NT2/D1 (cell line): ENCODE measurements at regions not wholly inside any gene's neighbourhood (a gene's known extent, or its start where the extent isn't known, plus 50 kb on each side); places are given as distances from the start of the nearest gene placed in this dataset.
"Not testable (repeated sequence)": the region's sequence is repeated elsewhere in the genome, so short reads cannot be mapped to it uniquely, and the experiment has no call there.

Experiments used
- DNase-seq: peaks from one replicate; pipeline ENCODE4 v3.0.0-alpha.2; 2011; ENCODE audit warnings: low read depth, low spot score
- H3K27me3 ChIP-seq: 2 replicates; pipeline ENCODE4 v1.6.0; 2011; ENCODE audit warnings: mild to moderate bottlenecking; ENCODE audit not compliant: insufficient read length, insufficient read depth
- H3K36me3 ChIP-seq: 2 replicates; pipeline ENCODE4 v1.6.1; 2011; ENCODE audit warnings: mild to moderate bottlenecking, low read length, mixed read lengths; ENCODE audit not compliant: insufficient read depth, insufficient read length
- H3K4me1 ChIP-seq: 2 replicates; pipeline ENCODE4 v1.5.1; 2011; ENCODE audit not compliant: insufficient read depth, insufficient read length
- H3K4me3 ChIP-seq: 2 replicates; pipeline ENCODE4 v1.5.1; 2011; ENCODE audit warnings: low read depth; ENCODE audit not compliant: insufficient read length
- H3K9ac ChIP-seq: 2 replicates; pipeline ENCODE4 v1.6.0; 2011; ENCODE audit warnings: low read depth; ENCODE audit not compliant: insufficient read length
- H3K9me3 ChIP-seq: 2 replicates; pipeline ENCODE4 v1.5.1; 2011; ENCODE audit warnings: mild to moderate bottlenecking, low read length; ENCODE audit not compliant: insufficient read depth
- SUZ12 ChIP-seq: IDR thresholded peaks from 2 replicates; pipeline ENCODE4 v1.6.1; 2011; ENCODE audit not compliant: insufficient read length, insufficient read depth; ENCODE audit errors: extremely low read depth
- YY1 ChIP-seq: IDR thresholded peaks from 2 replicates; pipeline ENCODE4 v1.6.1; 2011; ENCODE audit not compliant: insufficient read length, insufficient read depth
- ZNF274 ChIP-seq: IDR thresholded peaks from 2 replicates; pipeline ENCODE4 v1.6.1; 2011; ENCODE audit warnings: mild to moderate bottlenecking, low read depth, low read length

DNA sequence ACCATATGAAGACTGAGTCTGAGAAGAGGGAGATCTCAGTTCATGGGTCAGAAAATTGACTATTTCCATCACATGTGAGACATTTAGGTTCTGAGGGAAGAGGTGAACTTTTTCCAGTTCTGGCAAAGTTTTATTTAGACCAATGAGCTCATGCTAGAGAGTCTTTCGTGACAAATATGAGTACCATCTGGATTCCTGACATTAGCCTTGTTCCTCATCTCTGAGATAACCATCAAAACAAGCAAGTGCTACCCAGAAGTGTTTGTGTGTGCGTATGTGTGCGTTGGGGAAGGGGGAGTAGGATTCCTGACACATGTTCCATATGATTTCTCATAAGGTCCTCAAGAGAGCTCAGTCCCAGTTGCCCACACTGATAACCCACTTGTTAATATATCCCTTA, 120.6 kb downstream of the FASLG start:
- no peak overlapping the region for H3K9ac ChIP-seq
- DNase-seq = no peak
- H3K4me3 ChIP-seq = no peak overlapping the region
- no peaks in the 10 kb centered on the region for H3K27me3 ChIP-seq
- H3K36me3 ChIP-seq = no peaks in the 10 kb centered on the region
- TF ChIP-seq ZNF274 (no peak), SUZ12 (no peak), YY1 (no peak)
- H3K4me1 ChIP-seq = peaks cover 3% of the 10 kb centered on the region
- no peaks in the 10 kb centered on the region for H3K9me3 ChIP-seq

DNA sequence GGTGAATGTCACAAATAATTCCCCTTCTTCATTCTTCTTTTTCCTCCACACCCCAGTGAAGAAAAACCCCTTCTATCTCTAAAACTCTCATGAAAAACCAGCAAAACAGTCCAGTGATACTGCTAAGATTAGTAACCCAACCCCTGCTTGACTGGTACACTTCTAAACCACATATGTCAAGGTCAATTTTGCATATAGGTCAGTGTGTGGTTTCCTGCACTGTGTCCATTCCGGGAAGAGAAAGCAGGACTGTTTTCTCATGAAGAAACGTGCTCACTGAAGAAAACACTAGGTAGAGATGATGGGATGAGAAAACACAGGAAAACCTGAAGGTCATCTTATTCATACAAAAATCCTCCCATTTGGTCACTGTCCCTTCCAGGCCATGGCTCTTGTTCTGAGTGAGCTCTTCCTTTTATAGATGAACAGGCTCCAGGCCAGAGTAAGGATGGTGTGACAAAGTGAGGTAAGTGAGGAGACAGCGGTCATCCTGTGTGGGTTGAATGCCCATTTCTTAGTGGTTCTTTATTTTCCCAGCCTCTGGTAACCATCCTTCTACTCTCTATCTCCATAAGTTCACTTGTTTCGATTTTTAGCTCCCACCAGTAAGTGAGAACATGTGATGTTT, 122.7 kb downstream of the FASLG start:
- H3K27me3 ChIP-seq = no peaks in the 10 kb centered on the region
- no peak overlapping the region for H3K4me3 ChIP-seq
- no peak for TF ChIP-seq SUZ12
- TF ChIP-seq YY1 = no peak
- TF ChIP-seq ZNF274 = no peak
- no peaks in the 10 kb centered on the region for H3K36me3 ChIP-seq
- no peak overlapping the region for H3K9ac ChIP-seq
- H3K4me1 ChIP-seq = peaks cover 3% of the 10 kb centered on the region
- DNase-seq = no peak
- no peaks in the 10 kb centered on the region for H3K9me3 ChIP-seq

GRCh38 chr1:172789840-172790239, 130.9 kb downstream of the FASLG start:
- H3K27me3 ChIP-seq = no peaks in the 10 kb centered on the region
- TF ChIP-seq SUZ12 = no peak
- TF ChIP-seq ZNF274 = no peak
- TF ChIP-seq YY1 = no peak
- DNase-seq = no peak

DNA sequence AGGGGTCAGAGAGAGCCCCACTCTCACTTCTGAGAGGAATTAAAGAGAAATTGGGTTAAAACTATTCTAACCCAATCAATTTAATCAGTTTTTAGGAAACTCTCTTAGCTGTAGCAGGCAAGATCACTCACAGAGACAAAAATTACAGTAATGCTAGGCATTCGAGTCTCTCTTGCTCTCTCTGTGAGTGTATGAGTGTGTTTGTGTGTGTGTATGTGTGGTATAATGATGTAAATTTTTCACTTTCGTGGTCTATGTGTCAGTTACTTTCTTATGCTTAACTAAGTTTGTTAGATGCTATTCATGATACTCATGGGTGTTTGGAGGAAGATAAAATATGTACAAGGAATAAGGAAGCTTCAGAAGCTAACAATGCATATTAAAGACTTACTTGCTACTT, 131.3 kb downstream of the FASLG start:
- H3K4me3 ChIP-seq = no peak overlapping the region
- no peak for TF ChIP-seq SUZ12
- no peak for TF ChIP-seq ZNF274
- no peak for TF ChIP-seq YY1
- no peak for DNase-seq
- H3K4me1 ChIP-seq = no peaks in the 10 kb centered on the region
- no peak overlapping the region for H3K9ac ChIP-seq
- H3K27me3 ChIP-seq = no peaks in the 10 kb centered on the region
- H3K9me3 ChIP-seq = 0 out of 2 replicates have a peak, but pooled peaks cover 4% of the 10 kb centered on the region
- H3K36me3 ChIP-seq = no peaks in the 10 kb centered on the region

More at GRCh38 chr1:172789840-172790239, 130.9 kb downstream of the FASLG start:
- Histone ChIP-seq H3K9me3 (0 out of 2 replicates have a peak, but pooled peaks cover 4% of the 10 kb centered on the region), H3K4me3 (no peak overlapping the region), H3K4me1 (no peaks in the 10 kb centered on the region), H3K36me3 (no peaks in the 10 kb centered on the region), H3K9ac (no peak overlapping the region)

DNA sequence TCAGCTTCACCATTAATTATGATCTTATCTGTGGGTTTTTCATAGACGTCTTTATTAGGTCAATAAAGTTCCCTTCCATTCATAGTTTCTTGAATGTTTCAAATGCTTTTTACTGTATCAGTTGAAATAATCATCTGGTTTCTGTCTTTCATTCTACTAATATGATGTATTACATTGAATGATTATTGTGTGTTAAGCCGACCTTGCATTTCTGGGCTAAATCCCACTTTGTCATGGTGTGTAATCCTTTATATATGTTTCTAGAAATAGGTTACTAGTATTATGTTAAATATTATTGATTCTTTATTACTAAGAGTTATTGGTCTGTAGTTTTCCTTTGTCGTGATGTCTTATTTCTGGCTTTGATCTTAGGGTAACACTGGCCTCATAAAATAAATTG, 134.9 kb downstream of the FASLG start:
- DNase-seq = no peak
- Histone ChIP-seq H3K4me3 (no peak overlapping the region), H3K4me1 (no peaks in the 10 kb centered on the region), H3K36me3 (no peaks in the 10 kb centered on the region), H3K9ac (no peak overlapping the region), H3K9me3 (peaks cover 4% of the 10 kb centered on the region; the same call in 1 of the 2 replicates), H3K27me3 (no peaks in the 10 kb centered on the region)
- no peak for TF ChIP-seq ZNF274
- TF ChIP-seq YY1 = no peak
- TF ChIP-seq SUZ12 = no peak

GRCh38 chr1:172795741-172796140, 136.8 kb downstream of the FASLG start:
- no peaks in the 10 kb centered on the region for H3K27me3 ChIP-seq
- TF ChIP-seq YY1 (no peak), ZNF274 (no peak), SUZ12 (no peak)
- peaks cover 4% of the 10 kb centered on the region; the same call in 1 of the 2 replicates for H3K9me3 ChIP-seq
- no peak for DNase-seq
- no peak overlapping the region for H3K9ac ChIP-seq
- no peaks in the 10 kb centered on the region for H3K4me1 ChIP-seq
- H3K4me3 ChIP-seq = no peak overlapping the region
- no peaks in the 10 kb centered on the region for H3K36me3 ChIP-seq

- not testable (repeated sequence) for H3K9me3 ChIP-seq, H3K4me1 ChIP-seq, H3K27me3 ChIP-seq, H3K4me3 ChIP-seq, H3K9ac ChIP-seq, H3K36me3 ChIP-seq, DNase-seq
Observed at GRCh38 chr1:172799804-172800203, 140.9 kb downstream of the FASLG start.
